H1 (cell line): ENCODE measurements at regions not wholly inside any gene's neighbourhood (a gene's known extent, or its start where the extent isn't known, plus 50 kb on each side); places are given as distances from the start of the nearest gene placed in this dataset.

Source experiments
- CTCF ChIA-PET: fragments of 300-600 bp; sonication (Branson Sonifier 250); formaldehyde crosslinking; loops from one replicate; lab custom pipeline; 2021; ENCODE audit not compliant: partially characterized antibody; lab: Charles Lee
- POLR2A ChIA-PET: fragments of 300-600 bp; sonication (Branson Sonifier 250); formaldehyde crosslinking; loops from one replicate; lab custom pipeline; 2021; ENCODE audit warnings: inconsistent platforms; ENCODE audit not compliant: partially characterized antibody; lab: Charles Lee
- DNase-seq, 2 experiments: peaks; one replicate each; pipeline versions ENCODE4 v3.0.0 to v3.0.0-alpha.2; 2010 to 2022; ENCODE audit warnings: low spot score in 2 of 2, low read depth in 1 of 2, mixed read lengths in 1 of 2
- FAIRE-seq: peaks from 2 replicates; lab custom pipeline; 2011; peaks lifted over from hg19 to GRCh38; lab: Jason Lieb, UNC
- H2AFZ ChIP-seq: 2 replicates; pipeline ENCODE4 v1.8.1; 2012; ENCODE audit warnings: low read length, inconsistent platforms
- H2AK5ac ChIP-seq: 2 replicates; pipeline ENCODE4 v1.6.1; 2013; ENCODE audit warnings: low read depth, low read length
- H2BK120ac ChIP-seq: replicated peaks from 2 replicates; pipeline ENCODE3; 2013; ENCODE audit warnings: low read depth, low read length, inconsistent platforms
- H2BK12ac ChIP-seq: 2 replicates; pipeline ENCODE4 v1.6.1; 2013; ENCODE audit warnings: low read depth, low read length
- H2BK15ac ChIP-seq: 2 replicates; pipeline ENCODE4 v1.6.1; 2013; ENCODE audit warnings: low read length
- H2BK20ac ChIP-seq: 2 replicates; pipeline ENCODE4 v1.6.1; 2013; ENCODE audit warnings: low read length
- H2BK5ac ChIP-seq: 2 replicates; pipeline ENCODE4 v1.6.1; 2013; ENCODE audit warnings: low read depth, low read length
- H3K14ac ChIP-seq: 2 replicates; pipeline ENCODE4 v1.6.1; 2013; ENCODE audit warnings: inconsistent platforms; ENCODE audit not compliant: insufficient read length
- H3K18ac ChIP-seq: 2 replicates; pipeline ENCODE4 v1.6.1; 2013; ENCODE audit warnings: low read length; ENCODE audit errors: extremely low read depth
- H3K23ac ChIP-seq: 2 replicates; pipeline ENCODE4 v1.6.1; 2013; ENCODE audit warnings: inconsistent platforms; ENCODE audit not compliant: insufficient read length
- H3K23me2 ChIP-seq: 2 replicates; pipeline ENCODE4 v1.6.1; 2013; ENCODE audit warnings: low read depth, low read length
- H3K27ac ChIP-seq: 2 replicates; pipeline ENCODE4 v1.6.1; 2011; ENCODE audit warnings: low read depth, low read length, inconsistent platforms
- H3K27me3 ChIP-seq, 4 experiments: replicated peaks in 1 of 4; 1 replicate in 1 of 4; 2 replicates in 3 of 4; pipeline versions ENCODE4 v1.6.1 to v1.8.1; 2011 to 2013; ENCODE audit warnings: low read length in 3 of 4, mild to moderate bottlenecking in 3 of 4, inconsistent platforms in 2 of 4, mixed read lengths in 2 of 4, moderate library complexity in 1 of 4; ENCODE audit not compliant: control insufficient read depth in 3 of 4, insufficient read depth in 3 of 4; ENCODE audit errors: extremely low read depth in 1 of 4
- H3K36me3 ChIP-seq, 4 experiments: 2 replicates each; pipeline versions ENCODE4 v1.6.1 to v1.8.1; 2011 to 2013; ENCODE audit warnings: mild to moderate bottlenecking in 4 of 4, low read length in 3 of 4, moderate library complexity in 2 of 4, control low read depth in 1 of 4, inconsistent platforms in 1 of 4; ENCODE audit not compliant: insufficient read depth in 4 of 4, control insufficient read depth in 2 of 4
- H3K4ac ChIP-seq: replicated peaks from 2 replicates; pipeline ENCODE3; 2013; ENCODE audit warnings: low read length, low read depth, mixed read lengths, inconsistent platforms; ENCODE audit not compliant: insufficient read length
- H3K4me1 ChIP-seq, 4 experiments: replicated peaks in 1 of 4; 1 replicate in 1 of 4; 2 replicates in 3 of 4; pipeline versions ENCODE4 v1.6.1 to v1.8.1; 2011 to 2013; ENCODE audit warnings: low read length in 3 of 4, inconsistent platforms in 2 of 4, mixed read lengths in 1 of 4; ENCODE audit not compliant: insufficient read depth in 4 of 4, control insufficient read depth in 3 of 4
- H3K4me2 ChIP-seq, 2 experiments: 2 replicates each; pipeline versions ENCODE4 v1.6.1 to v1.8.1; 2011 to 2013; ENCODE audit warnings: low read depth in 2 of 2, low read length in 2 of 2, control low read depth in 1 of 2, inconsistent platforms in 1 of 2, mild to moderate bottlenecking in 1 of 2; ENCODE audit not compliant: insufficient read depth in 1 of 2
- H3K4me3 ChIP-seq, 4 experiments: fragments of 200-600, 300-600 bp in 1 of 4; sonication (generic), shearing (Covaris generic), sonication (Bioruptor Twin) in 1 of 4; 2 replicates each; pipeline versions ENCODE4 v1.5.1 to v1.8.1; 2011 to 2016; ENCODE audit warnings: low read length in 4 of 4, low read depth in 3 of 4, control low read depth in 2 of 4, inconsistent platforms in 2 of 4, mild to moderate bottlenecking in 2 of 4, mixed read lengths in 1 of 4, moderate library complexity in 1 of 4; ENCODE audit not compliant: insufficient read depth in 2 of 4; ENCODE audit errors: extremely low read depth in 1 of 4
- H3K56ac ChIP-seq: replicated peaks from 2 replicates; pipeline ENCODE3; 2013; ENCODE audit warnings: low read depth, mild to moderate bottlenecking, mixed read lengths, low read length, inconsistent platforms; ENCODE audit not compliant: insufficient read length
- H3K79me1 ChIP-seq: 2 replicates; pipeline ENCODE4 v1.6.1; 2013; ENCODE audit warnings: low read depth, low read length, control low read depth
- H3K79me2 ChIP-seq, 2 experiments: 2 replicates each; pipeline versions ENCODE4 v1.6.1 to v1.8.1; 2012 to 2013; ENCODE audit warnings: low read length in 2 of 2, mild to moderate bottlenecking in 2 of 2, inconsistent platforms in 1 of 2; ENCODE audit not compliant: insufficient read depth in 2 of 2, control insufficient read depth in 1 of 2
- H3K9ac ChIP-seq, 4 experiments: replicated peaks in 1 of 4; 1 replicate in 1 of 4; 2 replicates in 3 of 4; pipeline versions ENCODE4 v1.6.1 to v1.8.1; 2011 to 2013; ENCODE audit warnings: low read depth in 3 of 4, low read length in 3 of 4, control low read depth in 2 of 4, mild to moderate bottlenecking in 2 of 4, moderate library complexity in 2 of 4, inconsistent platforms in 1 of 4; ENCODE audit errors: extremely low read depth in 1 of 4
- H3K9me3 ChIP-seq, 2 experiments: 2 replicates each; pipeline versions ENCODE4 v1.6.1 to v1.8.1; 2012 to 2013; ENCODE audit warnings: mild to moderate bottlenecking in 2 of 2, moderate library complexity in 2 of 2, control low read depth in 1 of 2, inconsistent platforms in 1 of 2, low read depth in 1 of 2, low read length in 1 of 2, mixed read lengths in 1 of 2; ENCODE audit not compliant: insufficient read depth in 2 of 2
- H4K20me1 ChIP-seq, 2 experiments: replicated peaks in 1 of 2; 2 replicates each; pipeline versions ENCODE3 to v1.8.1; 2011 to 2013; ENCODE audit warnings: inconsistent platforms in 2 of 2, low read length in 2 of 2, mild to moderate bottlenecking in 1 of 2; ENCODE audit not compliant: insufficient read depth in 2 of 2, control insufficient read depth in 1 of 2
- H4K5ac ChIP-seq: 2 replicates; pipeline ENCODE4 v1.6.1; 2013; ENCODE audit warnings: low read length, low read depth, mixed read lengths, inconsistent platforms; ENCODE audit not compliant: insufficient read length
- H4K8ac ChIP-seq: 2 replicates; pipeline ENCODE4 v1.8.0; 2013; ENCODE audit warnings: mild to moderate bottlenecking, moderate library complexity, low read length, inconsistent platforms; ENCODE audit not compliant: insufficient read depth; ENCODE audit errors: extremely low read depth
- H4K91ac ChIP-seq: replicated peaks from 2 replicates; pipeline ENCODE3; 2013; ENCODE audit warnings: low read length, mixed read lengths, inconsistent platforms; ENCODE audit not compliant: insufficient read length
- ASH2L ChIP-seq: fragments of 200-600, 300-600 bp; sonication (generic); IDR thresholded peaks from one replicate; pipeline ENCODE4 v1.7.1; 2017; ENCODE audit warnings: low read length
- CREB1 ChIP-seq: IDR thresholded peaks from 2 replicates; pipeline ENCODE4 v1.6.1; 2012; ENCODE audit warnings: inconsistent platforms
- CTCF ChIP-seq, 3 experiments: IDR thresholded peaks; 1 replicate in 2 of 3; 2 replicates in 1 of 3; pipeline versions ENCODE4 v1.5.1 to v1.6.1; 2011; ENCODE audit warnings: low read length in 3 of 3, mild to moderate bottlenecking in 3 of 3, inconsistent platforms in 2 of 3, low read depth in 1 of 3, moderate library complexity in 1 of 3; ENCODE audit not compliant: insufficient read depth in 1 of 3; ENCODE audit errors: control extremely low read depth in 1 of 3
- HDAC6 ChIP-seq: IDR thresholded peaks from one replicate; pipeline ENCODE4 v1.7.1; 2012; ENCODE audit warnings: low read depth, mild to moderate bottlenecking, inconsistent platforms, low read length, moderate library complexity
- JUN ChIP-seq: IDR thresholded peaks from 2 replicates; pipeline ENCODE4 v1.6.1; 2011; ENCODE audit warnings: low read depth, mild to moderate bottlenecking, improper control_type of control experiment, low read length
- KDM4A ChIP-seq: IDR thresholded peaks from one replicate; pipeline ENCODE4 v1.7.1; 2012; ENCODE audit warnings: low read depth, mild to moderate bottlenecking, moderate library complexity, low read length, inconsistent platforms; ENCODE audit not compliant: severe bottlenecking
- POLR2A ChIP-seq, 2 experiments: IDR thresholded peaks; 1 replicate in 1 of 2; 2 replicates in 1 of 2; pipeline ENCODE4 v1.6.1; 2011; ENCODE audit warnings: low read depth in 2 of 2, low read length in 2 of 2, mild to moderate bottlenecking in 2 of 2; ENCODE audit errors: control extremely low read depth in 1 of 2
- POLR2AphosphoS5 ChIP-seq: IDR thresholded peaks from 2 replicates; pipeline ENCODE4 v1.6.1; 2011; ENCODE audit warnings: low read depth, low read length
- RFX5 ChIP-seq: IDR thresholded peaks from 2 replicates; pipeline ENCODE4 v1.6.1; 2011; ENCODE audit warnings: low read depth, low read length, improper control_type of control experiment, borderline replicate concordance
- SAP30 ChIP-seq: fragments of 300-600 bp; sonication (generic); IDR thresholded peaks from 2 replicates; pipeline ENCODE4 v1.7.1; 2012; ENCODE audit warnings: low read length, moderate library complexity, mild to moderate bottlenecking, inconsistent platforms; ENCODE audit not compliant: insufficient read depth, insufficient replicate concordance
- SP1 ChIP-seq: IDR thresholded peaks from 2 replicates; pipeline ENCODE4 v1.6.1; 2011; ENCODE audit warnings: low read depth, low read length
- SP2 ChIP-seq: IDR thresholded peaks from 2 replicates; pipeline ENCODE4 v1.6.1; 2012; ENCODE audit warnings: mild to moderate bottlenecking, low read length, inconsistent platforms
- SRF ChIP-seq: IDR thresholded peaks from 2 replicates; pipeline ENCODE4 v1.6.1; 2011; ENCODE audit warnings: mild to moderate bottlenecking, low read depth, low read length, moderate library complexity
- TBP ChIP-seq: IDR thresholded peaks from 2 replicates; pipeline ENCODE4 v1.6.1; 2011; ENCODE audit warnings: low read depth, low read length, improper control_type of control experiment
- WGBS, 2 experiments: shearing (Covaris generic) in 1 of 2; methylation state at CpG; one replicate each; pipeline versions ENCODE4 v1.1.6 to v1.1.7; 2013 to 2015; ENCODE audit warnings: low lambda C conversion rate in 2 of 2, mixed read lengths in 2 of 2, inconsistent platforms in 1 of 2, low coverage in 1 of 2, missing lambda C conversion rate in 1 of 2; ENCODE audit not compliant: insufficient replicate concordance in 2 of 2, insufficient coverage in 1 of 2, insufficient read length in 1 of 2; ENCODE audit errors: extremely low coverage in 1 of 2, missing lambda C conversion rate in 1 of 2; 5-methylcytosine and 5-hydroxymethylcytosine counted together

- H3K36me3 ChIP-seq: no peaks in the 10 kb centered on the region
- H3K56ac ChIP-seq: no peak overlapping the region
- H3K14ac ChIP-seq: no peak overlapping the region
- H3K4ac ChIP-seq: no peak overlapping the region
- H3K4me2 ChIP-seq: no peak overlapping the region
- no peaks in the 10 kb centered on the region for H3K79me1 ChIP-seq
- CTCF ChIA-PET: interaction anchor here (1.0 kb wide), 1 partner anchor 689 kb away, joined by 4 read pairs; no protein-coding TSS in a partner anchor
- no peaks in the 10 kb centered on the region for H3K27me3 ChIP-seq
- no peak overlapping the region for H2BK120ac ChIP-seq
- no peak overlapping the region for H3K23ac ChIP-seq
- H2AK5ac ChIP-seq: no peak overlapping the region
- POLR2A ChIA-PET: no interaction called here
- no peak overlapping the region for H2BK12ac ChIP-seq
- H3K27ac ChIP-seq: no peak overlapping the region
- H3K79me2 ChIP-seq: no peaks in the 10 kb centered on the region
- no peak overlapping the region for H3K18ac ChIP-seq
- no peak overlapping the region for H2BK15ac ChIP-seq
- H3K4me3 ChIP-seq: no peak overlapping the region
- H4K8ac ChIP-seq: no peak overlapping the region
- H2BK5ac ChIP-seq: no peak overlapping the region
- no peak overlapping the region for H3K9ac ChIP-seq
- H3K9me3 ChIP-seq: no peaks in the 10 kb centered on the region
- H2BK20ac ChIP-seq: no peak overlapping the region
- no peaks in the 10 kb centered on the region for H3K4me1 ChIP-seq
- WGBS, 2 experiments: 79% methylated on average over 2 of the region's 2 CpGs; no CpG with 5 or more reads in 1 of the 2 experiments
- no peak overlapping the region for H4K91ac ChIP-seq
- H2AFZ ChIP-seq: no peak overlapping the region
- no peaks in the 10 kb centered on the region for H3K23me2 ChIP-seq
- no peaks in the 10 kb centered on the region for H4K20me1 ChIP-seq
- FAIRE-seq (no peak), DNase-seq (no peak)
- no peak overlapping the region for H4K5ac ChIP-seq
- TF ChIP-seq POLR2AphosphoS5 (no peak), CREB1 (no peak), TBP (no peak), SAP30 (no peak), RFX5 (no peak), SRF (no peak), KDM4A (no peak), SP1 (no peak), ASH2L (no peak), SP2 (no peak), CTCF (IDR thresholded peaks at IDR 0.05; ENCODE audit: control extremely low read depth in 1 of 3, insufficient read depth in 1 of 3, low read depth in 1 of 3, low read length in 3 of 3) (no peak), HDAC6 (no peak), POLR2A (IDR thresholded peaks at IDR 0.05; ENCODE audit: control extremely low read depth in 1 of 2, low read depth in 2 of 2, low read length in 2 of 2) (no peak), JUN (no peak)
Measured at GRCh38 chr13:62829486-62829885, 1413.8 kb upstream of the PCDH20 start.
